ENCODE measurements at regions not wholly inside any gene's neighbourhood (a gene's known extent, or its start where the extent isn't known, plus 50 kb on each side); places are given as distances from the start of the nearest gene placed in this dataset.

- no peak for TF ChIP-seq CTCF (conservative IDR thresholded peaks at IDR 0.05)
- no peak for TF ChIP-seq EZH2 (IDR thresholded peaks at IDR 0.05; ENCODE audit: low read depth)
- Histone ChIP-seq H3K9me3 (ENCODE audit: insufficient read depth, low read depth) (no peaks in the 10 kb centered on the region), H3F3A (ENCODE audit: insufficient read depth, low read depth) (no peaks in the 10 kb centered on the region), H3K27me3 (ENCODE audit: insufficient read depth, low read depth) (peaks cover 100% of the 10 kb centered on the region), H3K4me1 (replicated peaks; ENCODE audit: insufficient read depth) (no peaks in the 10 kb centered on the region), H3K27ac (no peak overlapping the region), H3K36me3 (ENCODE audit: low read depth) (no peaks in the 10 kb centered on the region), H3K4me2 (no peak overlapping the region), H3K4me3 (no peak overlapping the region), H3K79me2 (ENCODE audit: low read depth) (no peaks in the 10 kb centered on the region), H2AFZ (no peak overlapping the region), H4K20me1 (ENCODE audit: insufficient read depth) (no peaks in the 10 kb centered on the region), H3K9me2 (ENCODE audit: insufficient read depth) (no peaks in the 10 kb centered on the region)
- CTCF ChIA-PET, result no interaction called here
- intact Hi-C loops (cut with micrococcal nuclease; ENCODE audit: unreplicated experiment), result no loop called here
- no TSS peak for BruUV-seq (replicated peaks)
- no peak for DNase-seq
- POLR2A ChIA-PET (ENCODE audit: unreplicated experiment), result no interaction called here
Measured at GRCh38 chr16:86195863-86196630, 297.1 kb downstream of the IRF8 start.

GRCh38 chr16:86196687-86197391 lies 297.9 kb downstream of the IRF8 start:
- H3K9me2 ChIP-seq (ENCODE audit: insufficient read depth), result no peaks in the 10 kb centered on the region
- ChIA-PET POLR2A (ENCODE audit: unreplicated experiment) (no interaction called here), CTCF (no interaction called here)
- no peaks in the 10 kb centered on the region for H3K36me3 ChIP-seq (ENCODE audit: low read depth)
- intact Hi-C loops (cut with micrococcal nuclease; ENCODE audit: unreplicated experiment), result no loop called here
- BruUV-seq (replicated peaks), result no TSS peak
- H3K27me3 ChIP-seq (ENCODE audit: insufficient read depth, low read depth), result peaks cover 98% of the 10 kb centered on the region
- H3K4me1 ChIP-seq (replicated peaks; ENCODE audit: insufficient read depth), result no peaks in the 10 kb centered on the region
- no peak overlapping the region for H2AFZ ChIP-seq
- no peaks in the 10 kb centered on the region for H3K79me2 ChIP-seq (ENCODE audit: low read depth)
- H3K4me3 ChIP-seq, result no peak overlapping the region
- no peak overlapping the region for H3K27ac ChIP-seq
- no peak overlapping the region for H3K4me2 ChIP-seq
- TF ChIP-seq CTCF (conservative IDR thresholded peaks at IDR 0.05), result no peak
- 0 out of 2 replicates have a peak, but pooled peaks have one; percentile 15 for TF ChIP-seq EZH2 (IDR thresholded peaks at IDR 0.05; ENCODE audit: low read depth)
- DNase-seq, result no peak
- no peaks in the 10 kb centered on the region for H4K20me1 ChIP-seq (ENCODE audit: insufficient read depth)
- H3K9me3 ChIP-seq (ENCODE audit: insufficient read depth, low read depth), result no peaks in the 10 kb centered on the region
- no peaks in the 10 kb centered on the region for H3F3A ChIP-seq (ENCODE audit: insufficient read depth, low read depth)

- Histone ChIP-seq H3K27me3 (ENCODE audit: insufficient read depth, low read depth) (peaks cover 98% of the 10 kb centered on the region), H3K9me2 (ENCODE audit: insufficient read depth) (no peaks in the 10 kb centered on the region), H3K79me2 (ENCODE audit: low read depth) (no peaks in the 10 kb centered on the region), H3K4me3 (no peak overlapping the region), H3K36me3 (ENCODE audit: low read depth) (no peaks in the 10 kb centered on the region), H3K4me1 (replicated peaks; ENCODE audit: insufficient read depth) (no peaks in the 10 kb centered on the region), H3K27ac (no peak overlapping the region), H3K9me3 (ENCODE audit: insufficient read depth, low read depth) (no peaks in the 10 kb centered on the region), H3F3A (ENCODE audit: insufficient read depth, low read depth) (no peaks in the 10 kb centered on the region), H2AFZ (no peak overlapping the region), H3K4me2 (no peak overlapping the region), H4K20me1 (ENCODE audit: insufficient read depth) (no peaks in the 10 kb centered on the region)
- POLR2A ChIA-PET (ENCODE audit: unreplicated experiment), result no interaction called here
- CTCF ChIA-PET, result no interaction called here
- no peak for DNase-seq
- no TSS peak for BruUV-seq (replicated peaks)
- intact Hi-C loops (cut with micrococcal nuclease; ENCODE audit: unreplicated experiment), result no loop called here
- TF ChIP-seq EZH2 (IDR thresholded peaks at IDR 0.05; ENCODE audit: low read depth) (no peak), CTCF (conservative IDR thresholded peaks at IDR 0.05) (no peak)
Measured at GRCh38 chr16:86198206-86199118, 299.5 kb downstream of the IRF8 start.

Data from PC-9 (cell line).